ENCODE measurements at regions not wholly inside any gene's neighbourhood (a gene's known extent, or its start where the extent isn't known, plus 50 kb on each side); places are given as distances from the start of the nearest gene placed in this dataset.
"Not testable (repeated sequence)": the region's sequence is repeated elsewhere in the genome, so short reads cannot be mapped to it uniquely, and the experiment has no call there.

GRCh38 chr13:53101883-53102282, 73.3 kb downstream of the OLFM4 start:
- DNase-seq: no peak

- DNase-seq: no peak
Observed at GRCh38 chr13:53104136-53104535, 75.5 kb downstream of the OLFM4 start.

GRCh38 chr13:53105477-53105876, 76.9 kb downstream of the OLFM4 start:
- no peak for DNase-seq

- no peak for DNase-seq
Observed at GRCh38 chr13:53105890-53106289, 77.3 kb downstream of the OLFM4 start.

- no peak for DNase-seq
Observed at GRCh38 chr13:53110181-53110580, 81.6 kb downstream of the OLFM4 start.

GRCh38 chr13:53110614-53111013, 82.0 kb downstream of the OLFM4 start:
- DNase-seq: no peak

- DNase-seq: no peak
Observed at GRCh38 chr13:53112522-53112921, 83.9 kb downstream of the OLFM4 start.

GRCh38 chr13:53117048-53117447, 88.4 kb downstream of the OLFM4 start:
- not testable (repeated sequence) for DNase-seq

- no peak for DNase-seq
Observed at GRCh38 chr13:53121131-53121773, 92.6 kb downstream of the OLFM4 start.

GRCh38 chr13:53121919-53122318, 93.3 kb downstream of the OLFM4 start:
- no peak for DNase-seq

GRCh38 chr13:53123536-53123935, 94.9 kb downstream of the OLFM4 start:
- no peak for DNase-seq

GRCh38 chr13:53124623-53125022, 96.0 kb downstream of the OLFM4 start:
- DNase-seq: no peak

GRCh38 chr13:53126841-53127245, 98.2 kb downstream of the OLFM4 start:
- no peak for DNase-seq

- no peak for DNase-seq
Observed at GRCh38 chr13:53127373-53127772, 98.8 kb downstream of the OLFM4 start.

- DNase-seq: no peak
Observed at GRCh38 chr13:53129864-53130393, 101.3 kb downstream of the OLFM4 start.

- no peak for DNase-seq
Observed at GRCh38 chr13:53131361-53131760, 102.7 kb downstream of the OLFM4 start.

- DNase-seq: no peak
Observed at GRCh38 chr13:53135301-53135700, 106.7 kb downstream of the OLFM4 start.

GRCh38 chr13:53136554-53137215, 108.1 kb downstream of the OLFM4 start:
- no peak for DNase-seq

GRCh38 chr13:53137779-53138178, 109.2 kb downstream of the OLFM4 start:
- DNase-seq: no peak

GRCh38 chr13:53138376-53139036, 109.9 kb downstream of the OLFM4 start:
- DNase-seq: no peak

GRCh38 chr13:53141336-53141735, 112.7 kb downstream of the OLFM4 start:
- no peak for DNase-seq

- DNase-seq: no peak
Observed at GRCh38 chr13:53142306-53142705, 113.7 kb downstream of the OLFM4 start.

GRCh38 chr13:53143757-53144339, 115.2 kb downstream of the OLFM4 start:
- no peak for DNase-seq

- DNase-seq: no peak
Observed at GRCh38 chr13:53144826-53145225, 116.2 kb downstream of the OLFM4 start.
